Thoracic aorta (tissue), 2 donors: ENCODE measurements at regions not wholly inside any gene's neighbourhood (a gene's known extent, or its start where the extent isn't known, plus 50 kb on each side); places are given as distances from the start of the nearest gene placed in this dataset.
A peak's percentile ranks its signal among the peaks of the same experiment; 100 is the strongest.

Experiments used
- ATAC-seq: fragments of 150-250 bp; one replicate; pipeline ENCODE4 v1.8.0; 2017; ENCODE audit warnings: low read depth; ENCODE audit not compliant: insufficient number of reproducible peaks, low FRiP score
- DNase-seq: peaks from one replicate; pipeline ENCODE4 v3.0.0-alpha.2; 2020; ENCODE audit warnings: low spot score
- H3K27ac ChIP-seq, 2 donors: fragments of 200-600 bp; sonication (generic); 1 replicate in 1 of 2; 2 replicates in 1 of 2; pipeline ENCODE4 v1.5.1; 2016; ENCODE audit warnings: mild to moderate bottlenecking in 2 of 2, moderate library complexity in 2 of 2
- H3K27me3 ChIP-seq: fragments of 200-600 bp; sonication (generic); replicated peaks from 2 replicates; pipeline ENCODE4 v1.6.0; 2016; ENCODE audit warnings: mild to moderate bottlenecking; ENCODE audit not compliant: insufficient read depth
- H3K36me3 ChIP-seq: fragments of 200-600 bp; sonication (generic); one replicate; pipeline ENCODE4 v1.5.1; 2016
- H3K4me1 ChIP-seq, 2 donors: fragments of 200-600 bp; sonication (generic); 1 replicate in 1 of 2; 2 replicates in 1 of 2; pipeline versions ENCODE4 v1.5.1 to v1.6.0; 2016; ENCODE audit warnings: low read depth in 2 of 2, mild to moderate bottlenecking in 1 of 2; ENCODE audit not compliant: control insufficient read depth in 1 of 2
- H3K4me3 ChIP-seq: fragments of 200-600 bp; sonication (generic); 2 replicates; pipeline ENCODE4 v1.5.1; 2016; ENCODE audit warnings: mild to moderate bottlenecking
- H3K9me3 ChIP-seq: fragments of 200-600 bp; sonication (generic); 2 replicates; pipeline ENCODE4 v1.5.1; 2016
- TF ChIP-seq, protein P1 (sequence below): fragments of 200-600 bp; sonication (generic); IDR thresholded peaks from one replicate; pipeline ENCODE4 v1.5.1; 2019; ENCODE audit warnings: antibody characterized with exemption

DNA sequence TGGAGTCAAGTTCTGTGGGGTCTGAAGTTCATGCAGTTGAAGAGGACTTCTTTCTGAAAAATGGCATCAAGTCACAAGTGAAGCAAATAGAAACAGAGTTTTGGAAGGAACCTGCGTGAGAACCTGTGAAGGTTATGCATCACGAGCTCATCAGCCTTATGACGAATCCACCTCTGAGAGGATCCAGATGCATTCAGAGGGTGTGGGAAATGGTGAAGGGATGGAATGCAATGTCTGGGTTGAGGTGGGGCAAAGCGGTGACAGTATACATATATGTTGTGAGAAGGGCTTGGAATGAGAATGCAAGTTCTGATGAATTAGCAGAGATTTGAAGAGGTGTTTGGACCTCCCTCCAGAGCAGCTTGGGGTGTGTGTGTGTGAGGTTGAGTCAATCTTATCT is 382.1 kb upstream of the TBL1XR1 start:
- no peaks in the 10 kb centered on the region for H3K36me3 ChIP-seq
- TF ChIP-seq, protein P1, sequence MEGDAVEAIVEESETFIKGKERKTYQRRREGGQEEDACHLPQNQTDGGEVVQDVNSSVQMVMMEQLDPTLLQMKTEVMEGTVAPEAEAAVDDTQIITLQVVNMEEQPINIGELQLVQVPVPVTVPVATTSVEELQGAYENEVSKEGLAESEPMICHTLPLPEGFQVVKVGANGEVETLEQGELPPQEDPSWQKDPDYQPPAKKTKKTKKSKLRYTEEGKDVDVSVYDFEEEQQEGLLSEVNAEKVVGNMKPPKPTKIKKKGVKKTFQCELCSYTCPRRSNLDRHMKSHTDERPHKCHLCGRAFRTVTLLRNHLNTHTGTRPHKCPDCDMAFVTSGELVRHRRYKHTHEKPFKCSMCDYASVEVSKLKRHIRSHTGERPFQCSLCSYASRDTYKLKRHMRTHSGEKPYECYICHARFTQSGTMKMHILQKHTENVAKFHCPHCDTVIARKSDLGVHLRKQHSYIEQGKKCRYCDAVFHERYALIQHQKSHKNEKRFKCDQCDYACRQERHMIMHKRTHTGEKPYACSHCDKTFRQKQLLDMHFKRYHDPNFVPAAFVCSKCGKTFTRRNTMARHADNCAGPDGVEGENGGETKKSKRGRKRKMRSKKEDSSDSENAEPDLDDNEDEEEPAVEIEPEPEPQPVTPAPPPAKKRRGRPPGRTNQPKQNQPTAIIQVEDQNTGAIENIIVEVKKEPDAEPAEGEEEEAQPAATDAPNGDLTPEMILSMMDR = no peak
- H3K9me3 ChIP-seq = no peaks in the 10 kb centered on the region
- no peaks in the 10 kb centered on the region for H3K27me3 ChIP-seq
- no peak for DNase-seq
- no peaks in the 10 kb centered on the region for H3K4me1 ChIP-seq
- H3K27ac ChIP-seq = no peak overlapping the region
- H3K4me3 ChIP-seq = no peak overlapping the region
- ATAC-seq = no peak

DNA sequence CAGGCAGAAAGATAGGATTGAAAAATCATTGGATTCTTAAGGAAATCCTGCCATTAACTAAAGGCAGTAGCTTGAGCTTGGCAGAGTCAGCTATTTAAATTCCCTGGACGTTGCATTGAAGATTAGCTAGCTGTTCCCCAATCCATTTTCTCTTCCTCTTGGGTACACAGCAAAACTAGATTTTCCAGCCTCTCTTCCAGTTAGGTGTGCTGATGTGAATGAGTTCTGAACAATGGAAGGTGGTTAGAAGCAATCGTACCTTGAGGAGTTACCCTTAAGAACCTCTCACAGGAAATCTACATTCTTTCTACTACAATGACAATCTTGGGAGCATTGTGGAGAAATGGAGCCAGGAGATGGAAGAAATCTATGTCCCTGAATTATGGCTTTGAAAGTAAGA is 383.2 kb upstream of the TBL1XR1 start:
- Histone ChIP-seq H3K36me3 (no peaks in the 10 kb centered on the region), H3K27me3 (no peaks in the 10 kb centered on the region), H3K4me3 (no peak overlapping the region), H3K4me1 (no peaks in the 10 kb centered on the region), H3K27ac (no peak overlapping the region), H3K9me3 (no peaks in the 10 kb centered on the region)
- DNase-seq (no peak), ATAC-seq (no peak)
- TF ChIP-seq, protein P1 = no peak

DNA sequence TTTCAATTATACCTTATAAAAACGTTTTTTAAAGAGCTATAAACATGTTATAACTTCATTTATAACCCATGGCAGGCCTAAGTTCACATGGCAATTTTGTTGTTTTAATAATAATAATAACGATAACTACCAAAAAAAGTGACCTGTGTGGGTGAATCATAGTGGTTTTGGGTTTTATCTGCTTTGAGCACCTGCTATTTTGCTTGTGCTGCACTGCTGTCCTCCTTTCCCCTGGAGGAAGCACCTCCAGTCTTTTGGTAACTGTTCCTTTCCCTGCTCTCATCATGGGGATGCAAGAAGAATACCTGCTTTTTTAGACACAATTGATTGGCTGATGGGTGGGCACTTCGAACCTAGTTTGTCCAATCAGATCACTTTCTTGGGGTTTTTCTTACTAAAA is 388.0 kb upstream of the TBL1XR1 start:
- no peaks in the 10 kb centered on the region for H3K27me3 ChIP-seq
- DNase-seq = no peak
- H3K4me3 ChIP-seq = no peak overlapping the region
- no peak overlapping the region for H3K27ac ChIP-seq
- no peak for ATAC-seq
- no peaks in the 10 kb centered on the region for H3K9me3 ChIP-seq
- TF ChIP-seq, protein P1 = no peak
- peaks cover 4 to 7% of the 10 kb centered on the region in 2 donors for H3K4me1 ChIP-seq
- H3K36me3 ChIP-seq = no peaks in the 10 kb centered on the region

DNA sequence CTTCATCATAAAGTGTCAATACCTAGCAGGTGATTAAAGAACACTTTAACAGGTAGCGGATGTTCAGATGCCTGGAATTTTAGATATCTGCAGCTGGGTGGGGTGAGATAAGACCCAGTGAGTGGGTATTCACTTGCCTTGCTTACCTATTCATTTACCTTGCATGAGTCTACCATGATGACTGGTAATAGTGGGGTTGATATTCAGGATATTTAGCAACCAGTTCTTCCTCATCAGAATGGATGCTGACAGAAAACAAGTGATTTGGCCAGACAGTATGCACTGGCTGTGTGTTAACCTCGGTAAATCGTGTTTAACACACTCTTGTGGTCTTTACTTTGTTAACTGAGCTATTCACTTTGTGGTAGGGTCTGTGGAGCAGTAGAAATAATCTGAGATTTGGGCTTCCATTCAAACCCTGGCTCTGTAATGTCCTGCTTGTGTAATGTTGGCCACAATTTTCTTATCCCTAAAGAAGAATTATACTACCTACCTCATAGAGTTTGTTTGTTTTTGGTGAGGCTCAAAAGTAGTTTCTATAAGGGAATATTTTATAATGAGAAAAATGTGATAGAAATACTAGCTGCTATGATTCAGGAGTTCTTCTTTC is 391.9 kb upstream of the TBL1XR1 start:
- ATAC-seq = no peak

DNA sequence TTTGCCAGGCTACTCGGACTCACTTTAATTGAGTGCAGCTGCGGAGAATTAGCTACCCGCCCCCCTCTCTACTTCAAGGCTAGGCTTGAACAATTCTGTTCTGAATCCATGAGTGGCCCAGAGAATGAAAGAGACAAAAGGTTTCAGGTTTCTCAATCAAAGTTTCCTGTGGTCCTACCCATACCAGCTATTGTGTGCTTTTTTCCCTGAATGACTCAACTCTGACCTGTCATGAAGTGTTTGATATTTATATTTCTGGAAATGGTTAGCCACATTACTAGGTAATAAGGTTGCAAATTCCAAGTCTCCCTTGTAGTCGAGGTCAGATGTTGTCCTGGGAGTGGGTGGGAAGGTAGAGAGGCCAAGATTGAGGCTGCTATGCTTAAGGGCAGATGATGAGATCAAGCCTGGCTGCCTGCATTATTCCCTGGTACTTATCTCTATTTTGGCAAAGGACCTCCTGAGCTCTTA is 392.7 kb upstream of the TBL1XR1 start:
- no peak for DNase-seq
- Histone ChIP-seq H3K27ac (peak overlapping the region in 1 of 2 donors; percentile 39), H3K4me3 (no peak overlapping the region), H3K27me3 (no peaks in the 10 kb centered on the region), H3K4me1 (peaks cover 10 to 50% of the 10 kb centered on the region in 2 donors), H3K9me3 (no peaks in the 10 kb centered on the region), H3K36me3 (no peaks in the 10 kb centered on the region)
- ATAC-seq = peak; percentile 23
- TF ChIP-seq, protein P1 = no peak

More for the DNA sequence above, 391.9 kb upstream of the TBL1XR1 start:
- no peaks in the 10 kb centered on the region for H3K36me3 ChIP-seq
- no peak for DNase-seq
- H3K27ac ChIP-seq = no peak overlapping the region
- no peak overlapping the region for H3K4me3 ChIP-seq
- H3K27me3 ChIP-seq = no peaks in the 10 kb centered on the region
- TF ChIP-seq, protein P1 = no peak
- H3K9me3 ChIP-seq = no peaks in the 10 kb centered on the region
- peaks cover 10 to 43% of the 10 kb centered on the region in 2 donors for H3K4me1 ChIP-seq
